ENCODE measurements at regions not wholly inside any gene's neighbourhood (a gene's known extent, or its start where the extent isn't known, plus 50 kb on each side); places are given as distances from the start of the nearest gene placed in this dataset.

GRCh38 chr2:172210599-172210998 lies 107.9 kb upstream of the DLX2 start:
- TF ChIP-seq BACH1 (IDR thresholded peaks at IDR 0.05; ENCODE audit: low read length) (no peak), CTCF (IDR thresholded peaks at IDR 0.05; ENCODE audit: control extremely low read depth in 1 of 3, insufficient read depth in 1 of 3, low read depth in 1 of 3, low read length in 3 of 3) (no peak), POLR2A (IDR thresholded peaks at IDR 0.05; ENCODE audit: control extremely low read depth in 1 of 2, low read depth in 2 of 2, low read length in 2 of 2) (no peak), SP2 (IDR thresholded peaks at IDR 0.05; ENCODE audit: low read length) (no peak), JUND (IDR thresholded peaks at IDR 0.05; ENCODE audit: low read length) (no peak), HDAC6 (IDR thresholded peaks at IDR 0.05; ENCODE audit: low read depth, low read length) (no peak), NRF1 (IDR thresholded peaks at IDR 0.05; ENCODE audit: low read depth, low read length) (no peak), ATF3 (IDR thresholded peaks at IDR 0.05; ENCODE audit: insufficient read depth, low read depth, low read length) (no peak), RAD21 (IDR thresholded peaks at IDR 0.05 in 1 of 2, conservative IDR thresholded peaks at IDR 0.05 in 1 of 2; ENCODE audit: low read depth in 2 of 2, low read length in 2 of 2) (no peak), RXRA (IDR thresholded peaks at IDR 0.05; ENCODE audit: insufficient read depth, low read depth, low read length) (no peak), CTBP2 (IDR thresholded peaks at IDR 0.05; ENCODE audit: borderline replicate concordance, insufficient read depth, insufficient read length, low read length) (no peak)
